ENCODE measurements at regions not wholly inside any gene's neighbourhood (a gene's known extent, or its start where the extent isn't known, plus 50 kb on each side); places are given as distances from the start of the nearest gene placed in this dataset.

GRCh38 chr1:86231076-86231475 is 74.5 kb upstream of the COL24A1 start:
- TF ChIP-seq HDAC2 (IDR thresholded peaks at IDR 0.05; ENCODE audit: borderline replicate concordance in 1 of 2, low read depth in 2 of 2, low read length in 2 of 2) (no peak), CTCF (IDR thresholded peaks at IDR 0.05; ENCODE audit: control extremely low read depth in 1 of 3, insufficient read depth in 1 of 3, low read depth in 1 of 3, low read length in 3 of 3) (no peak), EGR1 (IDR thresholded peaks at IDR 0.05; ENCODE audit: borderline replicate concordance, low read depth, low read length) (no peak)

Data from H1 (cell line).